Testis (tissue), 2 donors: ENCODE measurements at regions not wholly inside any gene's neighbourhood (a gene's known extent, or its start where the extent isn't known, plus 50 kb on each side); places are given as distances from the start of the nearest gene placed in this dataset.

Experiments used
- DNase-seq: peaks from one replicate; pipeline ENCODE4 v3.0.0-alpha.2; 2019
- H3K27ac ChIP-seq, 2 donors: fragments of 200-600 bp; sonication (generic); one replicate each; pipeline ENCODE4 v1.5.1; 2019
- H3K27me3 ChIP-seq: fragments of 200-600 bp; sonication (generic); one replicate; pipeline ENCODE4 v1.5.1; 2019
- H3K36me3 ChIP-seq: fragments of 200-600 bp; sonication (generic); one replicate; pipeline ENCODE4 v1.5.1; 2017; ENCODE audit warnings: low read depth; ENCODE audit errors: missing control alignments
- H3K4me1 ChIP-seq: fragments of 200-600 bp; sonication (generic); one replicate; pipeline ENCODE4 v1.5.1; 2019
- H3K4me3 ChIP-seq, 2 donors: fragments of 200-600 bp; sonication (generic); one replicate each; pipeline ENCODE4 v1.5.1; 2017 to 2019
- H3K9me3 ChIP-seq: fragments of 200-600 bp; sonication (generic); one replicate; pipeline ENCODE4 v1.5.1; 2017
- CTCF ChIP-seq, 3 experiments: fragments of 450-650 bp in 2 of 3; fragments of 200-600 bp in 1 of 3; sonication (generic) in 1 of 3; IDR thresholded peaks; one replicate each; pipeline ENCODE4 v1.5.1; 2016 to 2019; ENCODE audit warnings: antibody characterized with exemption in 3 of 3, mild to moderate bottlenecking in 2 of 3, moderate library complexity in 1 of 3
- POLR2A ChIP-seq: fragments of 450-650 bp; IDR thresholded peaks from one replicate; pipeline ENCODE4 v1.6.1; 2017; ENCODE audit warnings: antibody characterized with exemption, mild to moderate bottlenecking, moderate library complexity
- WGBS, 2 donors: methylation state at CpG; one replicate each; pipeline ENCODE4 v1.1.5; 2018; 5-methylcytosine and 5-hydroxymethylcytosine counted together
- intact Hi-C: fragments of 100-400 bp; cut with DNase I; formaldehyde crosslinking; loops from one replicate; pipeline ENCODE4 v1.15.1; 2023; ENCODE audit warnings: low total_unique reads

GRCh38 chr22:49202226-49202625 is 625.4 kb downstream of the BRD1 start:
- Histone ChIP-seq H3K4me1 (no peaks in the 10 kb centered on the region), H3K4me3 (no peak overlapping the region), H3K27ac (no peak overlapping the region), H3K27me3 (no peaks in the 10 kb centered on the region), H3K9me3 (no peaks in the 10 kb centered on the region), H3K36me3 (no peaks in the 10 kb centered on the region)
- intact Hi-C loops, result no loop called here
- TF ChIP-seq POLR2A, result no peak
- TF ChIP-seq CTCF (IDR thresholded peaks at IDR 0.05), result no peak
- 78 to 85% methylated on average over 6 to 8 of the region's 8 CpGs for WGBS, 2 donors
- DNase-seq, result no peak

- intact Hi-C loops, result no loop called here
- H3K27me3 ChIP-seq, result no peaks in the 10 kb centered on the region
- WGBS, 2 donors, result 86 to 89% methylated on average over 21 to 22 of the region's 22 CpGs
- no peak overlapping the region for H3K27ac ChIP-seq
- H3K36me3 ChIP-seq, result no peaks in the 10 kb centered on the region
- DNase-seq, result no peak
- no peak overlapping the region for H3K4me3 ChIP-seq
- TF ChIP-seq POLR2A (no peak), CTCF (IDR thresholded peaks at IDR 0.05) (no peak)
- no peaks in the 10 kb centered on the region for H3K9me3 ChIP-seq
- no peaks in the 10 kb centered on the region for H3K4me1 ChIP-seq
Measured at GRCh38 chr22:49201046-49201970, 626.4 kb downstream of the BRD1 start.

GRCh38 chr22:49199224-49199623 is 628.4 kb downstream of the BRD1 start:
- TF ChIP-seq POLR2A, result no peak
- no peak for TF ChIP-seq CTCF (IDR thresholded peaks at IDR 0.05)
- WGBS, 2 donors, result 77 to 79% methylated on average over 5 of the region's 5 CpGs
- intact Hi-C loops, result no loop called here
- Histone ChIP-seq H3K27me3 (no peaks in the 10 kb centered on the region), H3K36me3 (no peaks in the 10 kb centered on the region), H3K4me1 (no peaks in the 10 kb centered on the region), H3K9me3 (no peaks in the 10 kb centered on the region), H3K27ac (no peak overlapping the region), H3K4me3 (no peak overlapping the region)
- DNase-seq, result no peak

DNA sequence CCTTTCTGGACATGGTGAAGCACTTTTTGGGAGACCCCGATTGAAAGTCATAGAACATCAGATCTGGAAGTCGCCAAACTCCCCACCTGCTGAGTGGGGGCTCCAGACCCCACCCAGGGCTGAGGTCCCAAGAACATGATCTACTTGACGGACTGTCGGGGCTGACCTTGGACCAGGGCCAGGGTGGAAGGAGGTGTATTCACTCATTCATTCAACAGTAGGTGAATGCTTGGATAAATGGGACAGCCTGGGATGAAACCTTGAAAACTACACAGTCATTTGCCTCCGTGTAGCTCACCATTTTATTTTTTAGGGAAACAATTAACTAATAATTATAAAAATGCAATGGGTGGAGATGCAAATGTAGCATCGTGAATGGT is 629.0 kb downstream of the BRD1 start:
- Histone ChIP-seq H3K27me3 (no peaks in the 10 kb centered on the region), H3K4me3 (no peak overlapping the region), H3K4me1 (no peaks in the 10 kb centered on the region), H3K36me3 (no peaks in the 10 kb centered on the region), H3K27ac (no peak overlapping the region), H3K9me3 (no peaks in the 10 kb centered on the region)
- no peak for DNase-seq
- intact Hi-C loops, result no loop called here
- TF ChIP-seq POLR2A (no peak), CTCF (IDR thresholded peaks at IDR 0.05) (no peak)
- 72 to 81% methylated on average over 6 of the region's 6 CpGs for WGBS, 2 donors
